ENCODE measurements at regions not wholly inside any gene's neighbourhood (a gene's known extent, or its start where the extent isn't known, plus 50 kb on each side); places are given as distances from the start of the nearest gene placed in this dataset.
"Not testable (repeated sequence)": the region's sequence is repeated elsewhere in the genome, so short reads cannot be mapped to it uniquely, and the experiment has no call there.

- no peak for DNase-seq (ENCODE audit: low read depth in 1 of 2, low spot score in 1 of 2)
- in situ Hi-C loops (cut with HindIII; ENCODE audit: low pct_unique_long_range_greater_than_20kb, low sequenced_read_pairs), result no loop called here
- no peak for TF ChIP-seq JUND (IDR thresholded peaks at IDR 0.05; ENCODE audit: low read depth)
Observed at GRCh38 chr3:87509401-87509800, 233.0 kb upstream of the POU1F1 start.

- no peak for TF ChIP-seq JUND (IDR thresholded peaks at IDR 0.05; ENCODE audit: low read depth)
- in situ Hi-C loops (cut with HindIII; ENCODE audit: low pct_unique_long_range_greater_than_20kb, low sequenced_read_pairs), result no loop called here
- DNase-seq (ENCODE audit: low read depth in 1 of 2, low spot score in 1 of 2), result no peak
Observed at GRCh38 chr3:87508921-87509320, 232.5 kb upstream of the POU1F1 start.

DNA sequence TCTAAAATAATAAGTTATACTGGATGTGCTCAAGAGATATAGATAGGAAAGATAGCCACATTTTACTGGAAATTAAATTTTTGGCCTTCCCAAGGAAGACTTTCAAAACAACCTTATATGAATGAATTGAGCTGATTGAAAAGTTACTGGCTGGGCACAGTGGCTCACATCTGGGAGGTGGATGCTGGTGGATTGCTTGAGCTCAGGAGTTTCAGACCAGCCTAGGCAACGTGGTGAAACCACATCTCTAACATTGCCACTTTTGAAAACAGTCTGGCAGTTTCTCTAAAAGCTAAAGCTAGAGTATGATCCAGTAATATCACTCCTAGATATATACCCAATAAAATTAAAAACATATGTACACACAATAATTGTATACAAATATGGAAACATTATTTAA lies 231.4 kb upstream of the POU1F1 start:
- no peak for TF ChIP-seq JUND (IDR thresholded peaks at IDR 0.05; ENCODE audit: low read depth)
- in situ Hi-C loops (cut with HindIII; ENCODE audit: low pct_unique_long_range_greater_than_20kb, low sequenced_read_pairs), result no loop called here
- no peak for DNase-seq (ENCODE audit: low read depth in 1 of 2, low spot score in 1 of 2)

- in situ Hi-C loops (cut with HindIII; ENCODE audit: low pct_unique_long_range_greater_than_20kb, low sequenced_read_pairs), result no loop called here
- TF ChIP-seq JUND (IDR thresholded peaks at IDR 0.05; ENCODE audit: low read depth), result no peak
- DNase-seq (ENCODE audit: low read depth in 1 of 2, low spot score in 1 of 2), result peak; percentile 23 to 73
Observed at GRCh38 chr3:87503900-87504498, 227.6 kb upstream of the POU1F1 start.

GRCh38 chr3:87501076-87501475 lies 224.7 kb upstream of the POU1F1 start:
- peak in 1 of 2 experiments; percentile 37 for DNase-seq (ENCODE audit: low read depth in 1 of 2, low spot score in 1 of 2)
- TF ChIP-seq JUND (IDR thresholded peaks at IDR 0.05; ENCODE audit: low read depth), result no peak
- in situ Hi-C loops (cut with HindIII; ENCODE audit: low pct_unique_long_range_greater_than_20kb, low sequenced_read_pairs), result no loop called here

GRCh38 chr3:87498358-87499080 lies 222.1 kb upstream of the POU1F1 start:
- TF ChIP-seq JUND (IDR thresholded peaks at IDR 0.05; ENCODE audit: low read depth), result no peak
- no peak for DNase-seq (ENCODE audit: low read depth in 1 of 2, low spot score in 1 of 2)
- in situ Hi-C loops (cut with HindIII; ENCODE audit: low pct_unique_long_range_greater_than_20kb, low sequenced_read_pairs), result no loop called here

- no peak for DNase-seq (ENCODE audit: low read depth in 1 of 2, low spot score in 1 of 2)
- in situ Hi-C loops (cut with HindIII; ENCODE audit: low pct_unique_long_range_greater_than_20kb, low sequenced_read_pairs), result no loop called here
- no peak for TF ChIP-seq JUND (IDR thresholded peaks at IDR 0.05; ENCODE audit: low read depth)
Observed at GRCh38 chr3:87495938-87496337, 219.6 kb upstream of the POU1F1 start.

DNA sequence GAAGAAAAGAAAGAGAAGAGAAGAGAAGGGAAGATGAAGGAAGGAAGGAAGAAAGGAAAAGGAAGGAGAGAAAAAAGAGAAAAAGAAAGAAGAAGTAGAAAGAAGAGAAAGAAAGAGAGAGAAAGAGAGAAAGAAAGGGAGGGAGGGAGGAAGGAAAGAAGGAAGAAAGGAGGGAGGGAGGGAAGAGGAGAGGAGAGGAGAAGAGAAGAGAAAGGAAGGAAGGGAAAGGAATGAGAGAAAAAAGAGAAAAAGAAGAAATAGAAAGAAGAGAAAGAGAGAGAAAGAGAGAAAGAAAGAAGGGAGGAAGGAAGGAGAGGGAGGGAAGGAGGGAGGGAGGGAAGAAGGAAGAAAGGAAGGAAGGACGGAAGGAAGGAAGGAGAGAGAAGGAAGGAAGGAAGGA lies 217.9 kb upstream of the POU1F1 start:
- in situ Hi-C loops (cut with HindIII; ENCODE audit: low pct_unique_long_range_greater_than_20kb, low sequenced_read_pairs), result no loop called here
- DNase-seq (ENCODE audit: low read depth in 1 of 2, low spot score in 1 of 2), result no peak
- TF ChIP-seq JUND (IDR thresholded peaks at IDR 0.05; ENCODE audit: low read depth), result no peak

DNA sequence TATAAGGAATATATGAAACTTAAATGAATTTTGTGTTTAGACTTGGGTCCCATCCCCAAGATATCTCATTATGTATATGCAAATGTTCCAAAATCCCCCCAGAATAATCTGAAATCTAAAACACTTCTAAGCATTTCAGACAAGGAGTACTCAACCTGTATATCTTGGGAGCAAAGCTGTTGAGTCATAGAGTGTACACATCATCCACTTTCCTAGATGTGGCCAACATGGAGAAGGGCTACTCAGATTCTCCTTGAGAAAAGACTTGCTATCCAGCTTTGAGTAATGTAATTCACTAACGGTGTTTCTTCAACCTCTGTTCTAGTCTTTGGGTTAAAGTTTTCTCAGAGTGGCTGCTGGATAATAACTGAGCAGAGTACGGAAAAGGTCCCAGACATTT lies 215.5 kb upstream of the POU1F1 start:
- no peak for DNase-seq (ENCODE audit: low read depth in 1 of 2, low spot score in 1 of 2)
- in situ Hi-C loops (cut with HindIII; ENCODE audit: low pct_unique_long_range_greater_than_20kb, low sequenced_read_pairs), result no loop called here
- no peak for TF ChIP-seq JUND (IDR thresholded peaks at IDR 0.05; ENCODE audit: low read depth)

GRCh38 chr3:87489892-87490291 lies 213.5 kb upstream of the POU1F1 start:
- TF ChIP-seq JUND (IDR thresholded peaks at IDR 0.05; ENCODE audit: low read depth), result no peak
- in situ Hi-C loops (cut with HindIII; ENCODE audit: low pct_unique_long_range_greater_than_20kb, low sequenced_read_pairs), result no loop called here
- no peak for DNase-seq (ENCODE audit: low read depth in 1 of 2, low spot score in 1 of 2)

GRCh38 chr3:87488765-87489164 lies 212.4 kb upstream of the POU1F1 start:
- TF ChIP-seq JUND (IDR thresholded peaks at IDR 0.05; ENCODE audit: low read depth), result no peak
- DNase-seq (ENCODE audit: low read depth in 1 of 2, low spot score in 1 of 2), result no peak
- in situ Hi-C loops (cut with HindIII; ENCODE audit: low pct_unique_long_range_greater_than_20kb, low sequenced_read_pairs), result no loop called here

DNA sequence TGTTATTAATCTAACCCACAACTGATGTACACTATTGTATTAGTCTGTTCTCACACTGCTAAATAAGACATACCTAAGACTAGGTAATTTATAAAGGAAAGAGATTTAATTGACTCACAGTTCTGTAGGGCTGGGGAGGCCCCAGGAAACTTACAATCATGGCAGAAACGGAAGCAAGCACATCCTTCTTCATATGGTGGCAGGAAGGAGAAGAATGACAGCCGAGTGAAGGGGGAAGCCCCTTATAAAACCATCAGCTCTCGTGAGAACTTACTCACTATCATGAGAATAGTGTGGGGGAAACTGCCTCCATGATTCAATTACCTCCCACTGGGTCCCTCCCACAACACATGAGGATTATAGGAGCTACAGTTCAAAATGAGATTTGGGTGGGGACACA lies 210.3 kb upstream of the POU1F1 start:
- DNase-seq (ENCODE audit: low read depth in 1 of 2, low spot score in 1 of 2); in situ Hi-C loops (cut with HindIII; ENCODE audit: low pct_unique_long_range_greater_than_20kb, low sequenced_read_pairs): not testable (repeated sequence)

- TF ChIP-seq JUND (IDR thresholded peaks at IDR 0.05; ENCODE audit: low read depth), result no peak
- DNase-seq (ENCODE audit: low read depth in 1 of 2, low spot score in 1 of 2), result no peak
- in situ Hi-C loops (cut with HindIII; ENCODE audit: low pct_unique_long_range_greater_than_20kb, low sequenced_read_pairs), result no loop called here
Observed at GRCh38 chr3:87486115-87486514, 209.7 kb upstream of the POU1F1 start.

GRCh38 chr3:87478716-87479115 lies 202.3 kb upstream of the POU1F1 start:
- DNase-seq (ENCODE audit: low read depth in 1 of 2, low spot score in 1 of 2), result no peak
- in situ Hi-C loops (cut with HindIII; ENCODE audit: low pct_unique_long_range_greater_than_20kb, low sequenced_read_pairs), result no loop called here
- TF ChIP-seq JUND (IDR thresholded peaks at IDR 0.05; ENCODE audit: low read depth), result no peak

Data from T47D (cell line).